Fibroblast of lung (primary cell): ENCODE measurements at regions not wholly inside any gene's neighbourhood (a gene's known extent, or its start where the extent isn't known, plus 50 kb on each side); places are given as distances from the start of the nearest gene placed in this dataset.

ENCODE experiments used
- DNase-seq, 2 donors: peaks; one replicate each; pipeline versions ENCODE4 v3.0.0 to v3.0.0-alpha.2; 2010; ENCODE audit warnings: low read depth in 2 of 2
- H2AFZ ChIP-seq: 2 replicates; pipeline ENCODE4 v1.5.1; 2012; ENCODE audit warnings: low read length, control low read depth, inconsistent platforms
- H3K27ac ChIP-seq: 2 replicates; pipeline ENCODE4 v1.5.1; 2011; ENCODE audit warnings: low read length, control low read depth; ENCODE audit not compliant: insufficient read depth
- H3K27me3 ChIP-seq: 2 replicates; pipeline ENCODE4 v1.5.1; 2011; ENCODE audit warnings: mild to moderate bottlenecking, low read length; ENCODE audit not compliant: control insufficient read depth, insufficient read depth
- H3K36me3 ChIP-seq: 2 replicates; pipeline ENCODE4 v1.5.1; 2011; ENCODE audit warnings: low read length; ENCODE audit not compliant: control insufficient read depth, insufficient read depth
- H3K4me1 ChIP-seq: 2 replicates; pipeline ENCODE4 v1.5.1; 2011; ENCODE audit warnings: low read length; ENCODE audit not compliant: control insufficient read depth, insufficient read depth; ENCODE audit errors: extremely low read depth
- H3K4me2 ChIP-seq: 2 replicates; pipeline ENCODE4 v1.5.1; 2011; ENCODE audit warnings: low read length, control low read depth; ENCODE audit not compliant: insufficient read depth; ENCODE audit errors: extremely low read depth
- H3K4me3 ChIP-seq, 4 experiments: fragments of 200-600 bp in 1 of 4; sonication (generic) in 1 of 4; replicated peaks in 1 of 4; 2 replicates each; pipeline ENCODE4 v1.5.1; 2011 to 2016; ENCODE audit warnings: low read length in 4 of 4, low read depth in 3 of 4, mild to moderate bottlenecking in 3 of 4, control low read depth in 2 of 4, inconsistent platforms in 1 of 4, mixed read lengths in 1 of 4; ENCODE audit not compliant: insufficient read depth in 1 of 4; ENCODE audit errors: control extremely low read depth in 1 of 4
- H3K79me2 ChIP-seq: 2 replicates; pipeline ENCODE4 v1.5.1; 2012; ENCODE audit warnings: mild to moderate bottlenecking, low read length, inconsistent platforms; ENCODE audit not compliant: control insufficient read depth, insufficient read depth
- H3K9ac ChIP-seq: 2 replicates; pipeline ENCODE4 v1.5.1; 2011; ENCODE audit warnings: mild to moderate bottlenecking, low read length, control low read depth; ENCODE audit not compliant: insufficient read depth
- H3K9me3 ChIP-seq: 2 replicates; pipeline ENCODE4 v1.5.1; 2012; ENCODE audit warnings: low read depth, low read length; ENCODE audit not compliant: control insufficient read depth, insufficient read depth
- H4K20me1 ChIP-seq: 2 replicates; pipeline ENCODE4 v1.5.1; 2011; ENCODE audit warnings: low read length; ENCODE audit not compliant: control insufficient read depth, insufficient read depth; ENCODE audit errors: extremely low read depth
- EZH2 ChIP-seq: IDR thresholded peaks from 2 replicates; pipeline ENCODE4 v1.5.1; 2012; ENCODE audit warnings: low read length, control low read depth, mild to moderate bottlenecking; ENCODE audit errors: missing control alignments
- TF ChIP-seq, protein P1 (sequence below), 2 donors: IDR thresholded peaks in 1 of 2; conservative IDR thresholded peaks in 1 of 2; 1 replicate in 1 of 2; 2 replicates in 1 of 2; pipeline ENCODE4 v1.5.1; 2011 to 2012; ENCODE audit warnings: low read length in 2 of 2, control low read depth in 1 of 2, inconsistent platforms in 1 of 2, low read depth in 1 of 2, mild to moderate bottlenecking in 1 of 2

DNA sequence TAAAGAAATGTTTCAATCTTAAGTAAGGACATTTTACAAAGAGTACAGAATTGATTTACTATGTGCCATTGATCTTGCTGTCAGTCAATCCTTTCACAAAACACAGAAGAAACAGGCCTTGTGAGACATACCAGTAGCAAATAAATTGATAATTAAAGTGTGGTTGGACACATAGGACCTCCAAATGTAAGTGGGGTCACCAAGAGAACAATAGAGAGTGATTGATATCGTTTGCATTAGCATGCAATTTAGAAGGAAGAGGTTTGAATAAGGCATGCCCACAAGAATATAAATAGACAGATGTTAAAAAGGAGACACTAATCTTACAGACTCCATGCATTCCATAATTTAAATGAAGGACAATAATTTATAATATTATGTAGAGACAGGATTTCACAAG, 1628.3 kb downstream of the PCDH9 start:
- no peaks in the 10 kb centered on the region for H3K4me1 ChIP-seq
- no peak overlapping the region for H3K4me2 ChIP-seq
- no peak overlapping the region for H3K9ac ChIP-seq
- TF ChIP-seq, protein P1, sequence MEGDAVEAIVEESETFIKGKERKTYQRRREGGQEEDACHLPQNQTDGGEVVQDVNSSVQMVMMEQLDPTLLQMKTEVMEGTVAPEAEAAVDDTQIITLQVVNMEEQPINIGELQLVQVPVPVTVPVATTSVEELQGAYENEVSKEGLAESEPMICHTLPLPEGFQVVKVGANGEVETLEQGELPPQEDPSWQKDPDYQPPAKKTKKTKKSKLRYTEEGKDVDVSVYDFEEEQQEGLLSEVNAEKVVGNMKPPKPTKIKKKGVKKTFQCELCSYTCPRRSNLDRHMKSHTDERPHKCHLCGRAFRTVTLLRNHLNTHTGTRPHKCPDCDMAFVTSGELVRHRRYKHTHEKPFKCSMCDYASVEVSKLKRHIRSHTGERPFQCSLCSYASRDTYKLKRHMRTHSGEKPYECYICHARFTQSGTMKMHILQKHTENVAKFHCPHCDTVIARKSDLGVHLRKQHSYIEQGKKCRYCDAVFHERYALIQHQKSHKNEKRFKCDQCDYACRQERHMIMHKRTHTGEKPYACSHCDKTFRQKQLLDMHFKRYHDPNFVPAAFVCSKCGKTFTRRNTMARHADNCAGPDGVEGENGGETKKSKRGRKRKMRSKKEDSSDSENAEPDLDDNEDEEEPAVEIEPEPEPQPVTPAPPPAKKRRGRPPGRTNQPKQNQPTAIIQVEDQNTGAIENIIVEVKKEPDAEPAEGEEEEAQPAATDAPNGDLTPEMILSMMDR (conservative IDR thresholded peaks at IDR 0.05 in 1 of 2, IDR thresholded peaks at IDR 0.05 in 1 of 2; ENCODE audit: low read depth in 1 of 2, low read length in 2 of 2) = no peak
- TF ChIP-seq EZH2 = no peak
- H3K4me3 ChIP-seq = no peak overlapping the region
- H3K9me3 ChIP-seq = no peaks in the 10 kb centered on the region
- no peak overlapping the region for H2AFZ ChIP-seq
- no peak overlapping the region for H3K27ac ChIP-seq
- DNase-seq = no peak
- H3K79me2 ChIP-seq = no peaks in the 10 kb centered on the region
- H3K36me3 ChIP-seq = no peaks in the 10 kb centered on the region
- no peaks in the 10 kb centered on the region for H4K20me1 ChIP-seq
- no peaks in the 10 kb centered on the region for H3K27me3 ChIP-seq

DNA sequence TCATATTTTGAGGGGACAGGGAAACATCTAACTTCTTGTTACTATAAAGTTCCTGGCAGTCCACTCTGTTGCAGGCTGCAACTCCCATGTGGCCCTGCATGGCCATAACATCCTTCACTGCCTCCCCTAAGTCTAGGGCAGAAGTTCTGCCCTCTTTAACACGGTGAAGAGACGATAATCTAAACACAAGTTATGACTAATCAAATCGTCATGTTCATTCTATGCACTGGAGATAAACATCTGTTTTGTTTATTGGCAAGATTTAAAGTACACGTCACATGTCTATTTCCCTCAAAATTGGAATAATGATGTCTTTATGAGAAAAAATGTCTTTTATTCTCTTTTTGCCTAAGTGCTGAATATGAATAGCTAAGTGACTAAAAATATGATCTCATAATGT, 1629.4 kb downstream of the PCDH9 start:
- Histone ChIP-seq H3K9ac (no peak overlapping the region), H2AFZ (no peak overlapping the region), H3K4me1 (no peaks in the 10 kb centered on the region), H3K27me3 (no peaks in the 10 kb centered on the region), H3K36me3 (no peaks in the 10 kb centered on the region), H3K79me2 (no peaks in the 10 kb centered on the region), H3K9me3 (no peaks in the 10 kb centered on the region), H4K20me1 (no peaks in the 10 kb centered on the region), H3K4me3 (no peak overlapping the region), H3K4me2 (no peak overlapping the region), H3K27ac (no peak overlapping the region)
- TF ChIP-seq, protein P1 (conservative IDR thresholded peaks at IDR 0.05 in 1 of 2, IDR thresholded peaks at IDR 0.05 in 1 of 2; ENCODE audit: low read depth in 1 of 2, low read length in 2 of 2) = no peak
- no peak for TF ChIP-seq EZH2
- peak; percentile 73 to 81 for DNase-seq

DNA sequence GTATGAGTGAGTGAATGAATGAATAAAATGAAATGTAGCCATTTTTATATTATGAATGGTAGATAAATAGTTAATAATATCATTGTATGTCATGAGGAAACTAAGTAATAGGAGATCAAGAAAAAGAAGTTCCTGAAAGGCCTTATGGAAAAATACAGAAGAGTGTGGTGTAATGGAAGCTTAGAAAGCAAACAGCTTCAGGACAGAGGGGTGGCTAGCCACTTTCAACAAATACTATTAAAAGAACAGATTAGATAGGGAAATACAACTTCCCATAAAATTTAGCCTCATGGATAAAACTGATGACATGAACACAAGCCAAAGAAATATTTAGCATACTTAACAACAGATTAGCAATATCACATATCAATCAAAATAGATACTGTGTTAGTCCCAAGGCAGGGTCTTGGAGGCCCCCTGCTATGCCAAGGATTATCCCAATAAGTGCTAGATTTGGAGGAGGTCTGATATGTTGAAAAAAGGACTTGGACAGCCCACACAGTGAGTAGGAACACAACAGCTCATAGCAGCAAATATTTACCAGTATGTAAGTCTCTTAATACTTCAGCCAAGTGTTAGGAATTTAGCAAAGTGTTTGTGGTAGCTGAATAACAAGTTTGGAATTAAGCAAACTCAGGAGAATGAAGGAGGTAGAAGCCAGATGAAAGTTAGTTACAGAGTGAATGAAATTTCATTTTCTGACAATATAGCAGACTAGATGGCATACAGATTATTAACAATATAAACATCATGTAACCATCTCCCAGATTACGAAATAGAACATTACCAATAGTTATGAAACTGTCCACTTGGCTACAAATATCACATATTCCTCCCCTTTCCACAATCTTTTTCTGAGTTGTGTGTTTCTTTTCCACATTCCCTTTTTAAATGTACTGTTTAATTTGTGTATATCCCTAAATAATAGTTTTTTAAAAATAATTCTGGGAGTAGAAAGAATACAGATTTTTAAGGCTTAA, 1632.0 kb downstream of the PCDH9 start:
- Histone ChIP-seq H4K20me1 (no peaks in the 10 kb centered on the region), H3K27ac (no peak overlapping the region), H3K36me3 (no peaks in the 10 kb centered on the region), H3K79me2 (no peaks in the 10 kb centered on the region), H3K9me3 (no peaks in the 10 kb centered on the region), H3K4me1 (no peaks in the 10 kb centered on the region), H3K27me3 (no peaks in the 10 kb centered on the region), H2AFZ (no peak overlapping the region), H3K4me3 (no peak overlapping the region), H3K9ac (no peak overlapping the region), H3K4me2 (no peak overlapping the region)
- TF ChIP-seq EZH2 = no peak
- TF ChIP-seq, protein P1 (conservative IDR thresholded peaks at IDR 0.05 in 1 of 2, IDR thresholded peaks at IDR 0.05 in 1 of 2; ENCODE audit: low read depth in 1 of 2, low read length in 2 of 2) = no peak
- peak; percentile 77 to 93 for DNase-seq
